ENCODE measurements at regions not wholly inside any gene's neighbourhood (a gene's known extent, or its start where the extent isn't known, plus 50 kb on each side); places are given as distances from the start of the nearest gene placed in this dataset.

DNA sequence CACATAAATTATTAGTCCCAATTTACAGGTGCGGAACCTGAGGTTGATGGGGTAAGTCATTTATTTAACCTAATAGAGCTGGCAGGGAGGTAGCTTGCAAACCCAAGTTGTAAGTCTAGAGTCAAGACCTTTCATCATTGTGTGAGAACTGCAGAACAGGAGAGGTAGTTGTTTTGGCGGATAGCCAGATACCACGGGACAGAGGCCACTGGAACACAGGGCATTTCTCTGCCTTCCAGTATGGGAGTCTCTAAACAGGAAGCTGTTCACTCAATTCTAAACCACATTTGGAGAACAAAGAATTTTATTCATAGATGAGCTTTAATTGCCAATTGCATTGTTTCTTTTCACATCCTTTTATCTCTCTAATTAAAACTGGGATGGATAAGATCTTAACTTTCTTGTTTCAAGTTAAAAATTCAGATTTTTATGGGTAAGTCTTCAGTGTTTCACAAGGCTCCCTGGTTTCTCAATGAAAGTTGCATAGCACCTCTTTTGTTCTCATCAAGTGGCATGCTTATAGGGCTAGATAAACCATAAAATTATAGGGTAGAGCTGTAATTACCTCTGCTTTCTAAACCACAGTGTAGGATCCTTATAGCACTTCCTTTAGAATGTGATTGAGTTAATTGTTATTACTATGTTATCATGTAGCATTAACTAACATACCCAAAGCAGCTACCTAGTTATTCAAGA lies 489.0 kb downstream of the GATA3 start:
- no peak for DNase-seq

DNA sequence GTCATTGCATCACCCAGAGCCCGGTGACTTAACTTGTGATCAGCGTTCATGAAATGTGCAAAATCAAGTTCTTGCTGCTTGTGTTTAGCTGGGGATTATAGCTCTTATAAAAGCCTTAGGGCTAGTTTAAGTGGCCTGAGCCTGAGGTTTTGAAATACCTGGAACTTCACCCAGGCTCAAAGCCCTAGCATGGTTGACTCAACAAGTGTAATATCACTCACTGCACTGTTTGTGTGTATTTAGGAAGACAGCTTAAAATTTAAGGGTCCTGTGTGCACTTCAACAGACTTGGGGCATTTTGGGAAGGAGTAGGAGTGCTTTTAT lies 489.5 kb downstream of the GATA3 start:
- no peak for DNase-seq

DNA sequence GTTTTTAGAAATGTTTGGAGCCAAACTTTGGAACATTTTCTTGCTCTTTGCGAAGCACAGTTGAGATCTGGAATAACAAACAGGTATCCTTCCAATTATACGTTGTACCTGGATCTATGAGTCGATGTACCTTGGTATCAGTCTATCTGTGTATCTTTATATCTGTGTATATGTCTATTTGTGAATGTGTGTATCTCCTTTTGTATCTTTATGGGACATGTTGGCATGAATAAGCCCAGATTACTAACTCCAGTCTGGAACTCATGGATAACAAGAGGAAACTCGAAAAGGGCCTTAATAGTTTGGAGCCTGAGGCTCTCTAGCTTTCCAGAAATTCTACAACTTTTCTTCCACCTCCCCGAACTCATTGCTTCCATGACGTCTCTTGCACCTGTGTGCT lies 490.0 kb downstream of the GATA3 start:
- no peak for DNase-seq

DNA sequence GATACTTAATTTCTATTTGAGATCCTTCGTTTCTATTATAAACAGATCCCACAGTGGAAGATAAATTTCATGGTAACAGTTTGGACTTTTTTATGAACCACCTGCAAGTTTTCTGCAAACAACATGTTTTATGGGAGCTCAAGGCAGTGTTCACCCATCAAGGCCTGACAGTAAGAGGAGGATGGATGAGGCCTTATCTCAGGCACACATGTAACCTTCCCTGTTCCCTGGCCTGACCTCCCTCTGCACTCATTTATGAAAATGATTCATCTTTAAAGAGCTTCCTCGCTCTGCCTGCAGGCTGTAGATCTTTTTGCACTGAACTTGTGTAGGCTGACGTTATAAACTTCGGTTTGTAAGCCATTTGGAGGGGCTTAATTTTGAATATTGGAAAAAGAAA lies 500.1 kb downstream of the GATA3 start:
- no peak for DNase-seq

DNA sequence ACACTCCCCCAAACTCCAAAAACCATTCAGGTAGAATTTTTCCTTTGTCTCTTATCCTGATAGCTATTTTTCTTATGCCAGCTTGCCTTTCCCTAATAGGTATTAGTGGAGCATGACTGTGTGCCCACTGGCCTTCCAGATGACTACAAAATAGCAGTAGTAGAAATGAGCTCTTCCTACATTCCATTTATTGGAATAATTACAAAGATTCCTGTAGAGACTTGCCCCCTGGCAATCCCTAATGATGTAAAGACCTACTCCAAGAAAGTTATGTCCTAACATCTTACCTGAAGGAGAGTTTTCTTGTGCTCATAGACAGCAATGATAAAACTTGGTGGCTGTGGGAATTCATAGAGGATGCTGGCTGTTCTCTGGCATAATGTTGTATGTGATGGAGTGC lies 501.8 kb downstream of the GATA3 start:
- no peak for DNase-seq

DNA sequence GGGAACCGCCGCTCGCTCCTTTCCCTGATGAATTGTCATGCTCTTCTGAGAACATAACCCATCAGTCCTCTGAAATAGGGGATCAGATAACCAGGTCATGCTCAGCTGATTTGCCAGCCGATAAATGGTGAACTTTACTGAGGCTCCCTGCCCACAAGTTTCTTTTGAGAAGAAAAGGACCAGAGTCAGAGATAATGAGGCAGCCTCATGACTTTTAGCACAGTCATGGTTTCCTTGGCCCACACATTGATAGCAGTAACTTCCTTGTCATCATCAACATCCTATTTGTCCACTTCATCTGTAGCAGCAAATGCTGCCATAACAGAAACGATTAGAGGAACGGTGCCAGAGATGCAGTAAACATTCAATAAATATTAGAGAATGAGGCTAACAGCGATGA lies 509.0 kb downstream of the GATA3 start:
- no peak for DNase-seq

DNA sequence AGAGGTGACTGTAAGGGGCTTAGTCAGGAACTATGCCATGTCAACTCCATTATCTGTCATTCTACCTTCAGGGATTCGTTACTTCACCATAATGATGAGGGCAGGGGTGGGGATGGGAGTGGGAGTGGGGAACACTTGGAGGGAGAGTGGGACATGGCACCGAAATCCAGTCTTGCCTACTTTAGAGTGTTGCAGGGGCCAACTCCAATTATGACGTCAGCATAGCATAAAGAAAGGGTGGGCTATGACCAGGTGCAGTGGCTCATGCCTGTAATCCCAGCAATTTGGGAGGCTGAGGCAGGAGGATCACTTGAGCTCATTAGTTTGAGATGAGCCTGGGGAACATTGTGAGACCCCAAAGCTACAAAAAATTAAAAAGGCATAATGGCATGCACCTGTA lies 512.2 kb downstream of the GATA3 start:
- no peak for DNase-seq

DNA sequence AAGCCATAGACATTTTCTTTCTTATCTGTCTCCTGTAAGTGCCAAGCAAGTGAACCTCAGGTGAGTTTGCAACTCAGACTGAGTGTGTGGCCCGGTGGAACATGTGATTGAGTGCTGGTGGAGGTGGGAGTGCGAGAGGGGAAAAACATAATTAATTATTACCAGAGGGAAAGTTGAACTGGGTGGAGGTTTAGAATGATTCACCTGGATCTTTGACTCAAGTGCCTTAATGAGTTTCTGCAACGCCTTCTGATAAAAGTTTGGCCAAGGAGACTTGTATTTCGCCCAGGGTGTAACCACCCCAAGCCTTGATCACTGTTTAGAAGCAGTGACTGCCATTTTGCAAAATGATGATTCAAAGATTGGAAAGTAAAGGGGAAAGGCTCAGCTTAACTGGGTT lies 513.9 kb downstream of the GATA3 start:
- no peak for DNase-seq

DNA sequence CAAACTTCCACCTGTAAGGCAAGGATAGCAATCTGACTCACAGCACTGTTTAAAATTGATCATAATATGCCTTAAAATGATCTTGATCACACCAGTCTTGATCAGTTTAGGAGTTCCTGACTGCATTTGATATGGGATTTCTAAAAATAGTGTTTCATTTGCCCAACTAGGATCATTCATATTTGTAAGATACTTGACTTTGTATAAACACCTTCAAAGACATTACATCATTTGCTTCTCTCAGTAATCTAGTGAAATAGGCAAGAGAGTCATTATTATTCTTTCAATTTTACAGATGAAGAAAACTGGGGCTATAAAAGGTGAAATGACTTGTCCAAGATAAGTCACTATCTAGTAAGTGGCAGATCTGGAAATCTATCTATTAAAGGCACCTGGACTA lies 521.1 kb downstream of the GATA3 start:
- DNase-seq = no peak

DNA sequence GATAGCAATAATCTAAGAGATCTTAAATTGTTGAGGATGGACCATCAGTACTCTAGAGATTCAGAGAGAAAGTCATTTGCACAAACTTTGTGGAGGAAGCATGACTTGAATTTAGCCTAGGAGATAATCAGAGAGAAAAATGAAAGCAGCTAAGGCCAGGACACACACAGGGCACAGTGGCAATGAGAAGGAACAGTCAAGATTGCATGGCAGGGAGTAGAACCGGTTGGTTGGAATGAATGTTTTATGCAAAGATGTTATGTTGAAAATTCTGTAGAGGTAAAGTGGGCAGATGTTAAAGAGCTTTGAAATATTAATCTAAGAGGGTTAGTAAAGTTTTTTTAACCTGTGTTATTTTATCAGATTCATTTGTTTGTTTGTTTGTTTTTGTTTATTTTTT lies 521.8 kb downstream of the GATA3 start:
- no peak for DNase-seq

DNA sequence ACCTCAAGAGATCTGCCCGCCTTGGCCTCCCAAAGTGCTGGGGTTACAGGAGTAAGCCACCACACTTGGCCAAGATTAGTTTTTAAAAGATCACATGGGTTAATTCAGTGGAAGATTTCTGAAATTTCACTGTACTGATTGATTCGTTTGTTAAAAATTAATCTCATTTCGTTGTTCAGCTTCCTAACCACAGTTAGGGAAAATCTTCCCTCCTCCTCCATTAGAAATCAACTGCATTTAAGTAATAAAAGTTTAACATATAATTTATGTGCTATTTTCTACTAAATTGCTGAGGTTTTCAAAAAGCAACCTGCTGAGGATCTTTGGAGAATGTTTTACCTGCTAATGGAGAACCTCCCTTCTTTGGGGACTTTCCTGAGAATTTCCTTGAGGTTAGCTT lies 522.4 kb downstream of the GATA3 start:
- DNase-seq = no peak

DNA sequence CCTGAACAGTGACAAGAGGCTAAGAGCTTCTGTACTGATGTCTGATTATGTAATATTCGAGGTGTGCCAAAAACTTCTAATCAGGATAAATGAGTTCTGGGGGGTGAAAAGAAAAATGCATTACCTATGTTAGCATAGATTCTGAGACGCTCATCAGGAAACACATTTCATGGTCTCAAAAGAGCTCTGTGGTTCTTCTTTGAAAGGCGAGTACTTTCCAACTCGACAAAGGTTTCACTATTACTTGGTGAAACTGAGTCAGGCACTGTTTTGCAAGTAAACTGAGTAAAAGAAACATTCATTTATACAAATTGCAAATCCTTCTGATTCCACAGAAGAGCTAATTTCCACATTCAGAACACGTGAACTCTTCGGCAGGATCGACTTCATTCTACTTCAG lies 523.2 kb downstream of the GATA3 start:
- no peak for DNase-seq

DNA sequence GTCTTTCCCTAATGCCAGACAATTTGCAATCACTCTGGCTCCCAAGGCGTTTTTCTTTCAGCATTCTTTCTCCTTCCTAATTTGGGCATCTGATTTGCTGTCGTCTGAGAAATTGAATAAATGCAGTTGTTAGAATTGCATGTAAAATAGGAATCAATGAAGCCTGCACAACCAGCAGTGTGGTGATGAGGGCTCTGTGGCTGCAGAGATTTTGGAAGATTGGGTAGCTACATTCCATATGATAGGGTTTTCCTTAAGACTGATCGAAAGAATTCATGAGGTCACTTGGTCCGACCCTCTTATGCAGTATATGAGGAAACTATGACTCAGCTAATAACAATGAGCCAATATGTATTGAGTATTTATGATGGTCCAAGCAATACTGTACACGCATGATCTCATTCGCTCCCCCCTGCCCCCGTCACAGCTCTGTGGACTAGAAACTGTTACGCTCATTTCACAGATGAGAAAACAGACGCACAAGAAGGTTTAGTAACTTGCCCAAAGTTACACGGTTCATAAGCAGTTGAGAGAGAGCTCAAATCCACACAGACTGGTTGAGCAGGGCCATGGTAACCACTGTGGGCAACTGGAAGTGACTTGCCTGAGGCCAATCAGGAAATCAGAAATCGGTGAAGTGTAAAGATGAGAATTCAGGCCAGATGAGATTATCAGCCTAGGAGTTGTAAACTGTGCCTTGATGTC lies 527.2 kb downstream of the GATA3 start:
- no peak for DNase-seq

DNA sequence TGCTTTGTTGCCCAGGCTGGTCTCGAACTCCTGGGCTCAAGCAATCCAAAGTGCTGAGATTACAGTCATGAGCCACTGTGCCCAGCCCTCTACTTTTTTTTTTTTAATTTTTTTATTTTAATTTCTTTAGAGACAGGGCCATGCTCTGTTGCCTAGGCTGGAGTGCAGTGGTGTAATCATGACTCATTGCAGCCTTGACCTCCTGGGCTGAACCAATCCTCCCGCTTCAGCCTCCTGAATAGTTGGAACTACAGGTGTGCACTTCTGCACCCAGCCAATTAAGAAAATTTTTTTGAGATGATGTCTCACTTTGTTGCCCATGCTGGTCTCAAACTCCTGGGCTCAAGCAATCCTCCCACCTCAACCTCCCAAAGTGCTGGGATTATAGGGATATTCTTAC lies 528.6 kb downstream of the GATA3 start:
- DNase-seq = no peak

DNA sequence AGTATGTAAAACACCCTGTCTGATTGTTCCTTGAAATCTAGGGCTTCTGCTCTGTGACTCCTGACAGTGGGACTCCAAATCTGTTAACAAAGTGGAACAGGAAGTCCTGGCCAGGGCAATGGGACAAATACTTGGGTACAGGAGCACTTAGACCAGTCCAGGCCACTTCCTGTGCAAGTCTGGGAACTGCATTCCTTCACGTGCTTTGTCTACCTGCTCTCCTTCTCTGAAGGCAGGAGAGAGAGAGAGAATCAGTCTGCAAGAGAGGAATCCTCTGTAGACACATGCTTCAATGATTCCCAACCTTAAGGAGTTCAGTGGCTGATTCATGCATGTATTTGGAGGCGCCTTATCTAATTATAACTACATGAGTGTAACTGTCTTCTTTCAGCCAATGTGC lies 530.2 kb downstream of the GATA3 start:
- no peak for DNase-seq

DNA sequence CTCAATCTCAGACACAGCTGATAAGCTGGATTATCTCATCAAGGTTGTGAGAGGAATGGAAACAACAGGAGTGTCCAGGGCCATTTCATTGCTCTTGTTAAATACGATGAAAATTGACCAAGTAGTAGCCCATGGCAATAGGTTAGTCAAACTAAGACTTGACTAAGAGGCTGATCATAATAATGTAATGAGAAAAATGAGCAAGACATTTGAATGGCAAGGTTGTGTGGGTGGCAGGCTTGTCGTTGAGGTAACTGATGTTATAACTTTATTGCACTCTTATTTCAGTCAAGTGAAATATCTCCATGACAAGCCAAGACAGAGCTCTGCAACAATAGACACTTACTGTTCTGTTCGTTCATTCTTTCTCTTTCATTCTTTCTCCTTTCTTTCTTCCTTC lies 532.0 kb downstream of the GATA3 start:
- DNase-seq = no peak

DNA sequence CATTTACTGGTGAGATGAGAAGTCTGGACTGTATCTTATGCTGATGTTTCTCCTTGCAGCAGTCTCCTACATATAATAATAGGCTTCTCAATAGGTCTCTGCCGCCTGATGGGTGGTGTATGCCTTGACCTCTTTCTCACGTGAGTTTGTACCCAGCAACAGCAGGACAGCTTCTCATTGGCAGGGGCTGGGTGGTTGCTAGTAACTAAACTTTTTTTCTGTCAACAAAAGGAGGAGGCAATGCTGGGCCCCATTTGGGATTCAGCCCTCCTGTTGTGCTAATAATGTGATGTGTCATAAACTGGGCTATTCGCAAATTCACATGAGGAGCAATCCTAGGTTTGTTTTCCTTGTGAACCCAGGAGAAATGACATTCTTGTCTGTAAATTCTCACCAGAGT lies 533.6 kb downstream of the GATA3 start:
- DNase-seq = no peak

DNA sequence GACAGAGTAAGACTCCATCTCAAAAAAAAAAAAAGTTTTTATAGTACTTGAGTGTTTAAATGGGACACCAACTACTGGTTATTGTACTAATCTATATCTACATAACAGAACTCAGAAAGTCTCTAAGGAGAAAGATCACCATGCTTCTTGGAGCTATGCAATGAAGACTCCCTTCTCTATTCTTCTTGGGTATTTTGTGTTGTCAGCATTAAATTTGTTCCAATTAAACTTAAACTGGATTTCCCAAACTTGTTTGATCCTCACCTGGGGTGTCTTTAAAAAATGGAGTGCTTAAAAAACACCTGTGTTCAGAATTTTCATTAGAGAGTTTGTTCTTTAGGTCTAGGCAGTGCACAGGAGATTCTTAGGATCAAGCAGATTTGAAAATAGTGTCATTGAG lies 536.0 kb downstream of the GATA3 start:
- no peak for DNase-seq

DNA sequence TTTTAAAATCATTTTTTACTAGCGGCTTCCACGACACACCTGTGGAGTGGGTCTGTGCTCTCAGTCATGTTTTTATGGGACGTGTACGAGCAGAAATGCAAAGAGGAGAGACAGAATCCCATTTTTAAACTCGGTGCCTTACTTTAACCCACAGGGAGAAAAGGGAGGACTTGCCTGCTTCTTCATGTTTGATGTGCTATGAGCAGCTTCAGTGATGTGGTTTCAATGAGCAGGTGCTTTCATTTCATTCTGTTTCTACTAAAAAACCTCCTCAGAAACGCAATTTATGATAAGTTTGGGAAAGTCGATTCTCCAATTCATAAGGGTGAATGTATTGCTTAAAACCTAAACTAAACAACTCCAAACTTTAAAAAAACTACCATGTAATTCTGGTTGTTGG lies 537.2 kb downstream of the GATA3 start:
- no peak for DNase-seq

DNA sequence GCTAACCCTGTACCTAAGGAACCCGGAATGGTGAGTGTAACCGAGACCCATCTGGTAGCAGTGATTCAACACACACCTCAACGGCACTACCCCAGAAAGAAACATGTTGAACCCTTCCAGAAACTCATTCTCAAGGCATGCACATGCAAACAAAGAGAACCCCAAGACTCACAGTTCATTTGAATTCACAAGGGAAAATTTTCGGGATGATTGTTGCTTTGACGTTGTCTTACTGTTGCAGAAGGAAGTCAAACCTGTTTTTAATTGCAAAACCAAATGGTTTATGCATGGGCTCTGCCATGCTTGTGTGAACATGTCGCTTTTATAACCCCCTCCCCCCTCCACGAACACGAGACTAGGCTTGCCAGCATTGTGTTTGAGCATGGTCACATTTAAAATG lies 539.7 kb downstream of the GATA3 start:
- DNase-seq = no peak

DNA sequence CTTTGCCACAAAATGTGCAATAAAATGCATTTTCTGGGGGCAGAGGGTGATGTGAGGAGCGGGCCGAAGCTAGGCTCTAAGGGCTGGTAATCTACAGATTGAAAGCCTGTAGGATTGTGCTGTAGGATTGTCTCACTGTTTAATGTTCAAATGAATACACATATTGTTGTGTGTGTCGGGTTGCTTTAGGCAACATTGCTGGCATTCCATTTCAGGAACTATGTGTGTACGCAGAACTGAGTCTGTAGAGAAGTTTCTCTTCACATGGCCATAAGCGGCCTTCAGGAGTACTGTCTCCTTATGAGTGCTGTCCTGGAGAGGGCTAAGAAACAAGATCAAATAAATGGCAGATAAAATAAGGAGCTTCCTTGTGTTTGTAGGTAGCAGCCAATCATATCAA lies 540.2 kb downstream of the GATA3 start:
- no peak for DNase-seq

DNA sequence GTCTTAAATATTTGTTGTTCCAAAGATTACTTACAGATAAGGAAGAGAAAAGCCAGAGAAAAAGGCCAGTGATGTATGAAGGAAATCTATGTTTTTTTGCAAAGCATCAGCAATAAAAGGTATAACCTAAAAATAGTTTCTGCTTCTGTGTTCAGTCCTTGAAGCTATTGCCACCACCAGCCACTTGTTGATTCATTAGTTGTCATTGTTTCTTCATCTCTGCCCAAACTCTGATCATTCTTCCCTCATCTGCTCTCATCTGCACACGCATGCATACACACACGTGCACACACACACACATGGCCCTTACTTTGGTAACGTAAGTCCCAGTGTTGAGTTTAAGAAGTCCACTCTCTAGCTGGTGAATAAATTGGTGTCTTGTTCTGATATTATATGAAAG lies 540.7 kb downstream of the GATA3 start:
- no peak for DNase-seq

DNA sequence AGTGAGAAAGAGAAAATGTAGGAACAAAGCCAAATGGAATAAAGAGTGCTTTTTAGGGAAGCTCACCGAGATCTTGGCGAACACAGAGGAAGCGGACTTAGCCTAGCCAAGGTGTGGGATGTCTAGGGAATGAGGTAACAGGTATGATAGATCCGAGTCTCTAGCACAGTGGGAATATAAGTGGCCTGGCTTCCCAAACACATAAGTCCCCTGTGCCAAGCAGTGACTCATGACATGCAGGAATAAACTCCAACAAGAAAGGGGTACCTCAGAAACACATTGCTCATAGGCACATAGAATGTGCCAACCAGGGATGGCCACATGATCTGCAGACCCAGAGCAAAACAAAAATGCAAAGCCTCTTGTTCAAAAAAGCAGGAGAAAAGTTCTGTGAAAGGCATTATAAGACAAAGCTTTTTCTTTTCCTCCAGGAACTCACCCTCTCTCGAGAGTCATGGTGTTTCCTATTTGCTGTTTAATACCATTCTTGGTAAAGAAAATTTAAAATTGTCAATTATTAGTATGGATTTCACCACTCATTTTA lies 542.5 kb downstream of the GATA3 start:
- DNase-seq = no peak

DNA sequence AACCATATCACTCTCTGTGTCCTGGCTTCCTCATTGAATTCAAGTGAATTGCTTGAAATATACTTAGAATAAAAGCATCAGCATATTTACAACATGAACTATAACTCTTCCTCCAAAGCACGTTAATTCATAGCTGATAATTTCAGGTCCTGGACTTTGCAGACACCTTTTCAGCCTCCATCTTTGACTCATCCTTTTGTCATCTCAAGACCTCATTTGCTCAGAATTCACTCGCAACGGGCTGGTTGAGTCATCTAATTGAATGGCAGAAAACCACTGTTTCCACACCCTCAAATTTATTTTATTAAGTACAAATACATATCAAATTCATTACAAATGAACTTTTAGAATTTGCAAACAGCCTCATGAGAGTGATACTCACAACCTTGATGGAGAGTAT lies 545.7 kb downstream of the GATA3 start:
- DNase-seq = no peak

Measured in muscle of arm (tissue), 1 donor.